Ammon's horn (tissue), 1 donor: ENCODE measurements at regions not wholly inside any gene's neighbourhood (a gene's known extent, or its start where the extent isn't known, plus 50 kb on each side); places are given as distances from the start of the nearest gene placed in this dataset.

Source experiments
- DNase-seq: peaks from one replicate; pipeline ENCODE4 v3.0.0-alpha.2; 2016; ENCODE audit warnings: low spot score

- no peak for DNase-seq
Observed at GRCh38 chr10:131849591-131850382, 51.0 kb upstream of the PPP2R2D start.

- DNase-seq = no peak
Observed at GRCh38 chr10:131850383-131850870, 50.4 kb upstream of the PPP2R2D start.
